ENCODE measurements at regions not wholly inside any gene's neighbourhood (a gene's known extent, or its start where the extent isn't known, plus 50 kb on each side); places are given as distances from the start of the nearest gene placed in this dataset.
"Not testable (repeated sequence)": the region's sequence is repeated elsewhere in the genome, so short reads cannot be mapped to it uniquely, and the experiment has no call there.

DNA sequence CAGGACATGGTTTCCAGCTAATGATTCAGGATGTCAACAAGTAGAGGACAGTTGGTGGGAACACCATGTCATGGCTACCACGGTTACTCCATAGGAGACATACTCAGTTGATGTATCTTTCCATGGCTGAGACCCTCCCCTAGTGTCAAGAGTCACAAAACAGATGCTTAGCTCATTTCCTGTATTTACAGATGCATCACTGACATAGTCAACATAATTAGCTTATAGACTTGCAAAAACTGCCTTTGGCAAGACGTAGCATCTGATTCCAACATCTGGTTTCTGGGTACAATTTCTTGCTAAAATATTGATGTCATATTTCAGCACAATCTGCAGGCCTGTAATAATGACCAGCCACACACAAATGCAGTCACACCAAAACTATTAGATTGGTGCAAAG is 550.3 kb downstream of the FAM181B start:
- no peak overlapping the region for H3K4me3 ChIP-seq (replicated peaks; ENCODE audit: low read depth, low read length)
- no peak for DNase-seq (ENCODE audit: extremely low read depth, low read depth)
- TF ChIP-seq, protein P1, sequence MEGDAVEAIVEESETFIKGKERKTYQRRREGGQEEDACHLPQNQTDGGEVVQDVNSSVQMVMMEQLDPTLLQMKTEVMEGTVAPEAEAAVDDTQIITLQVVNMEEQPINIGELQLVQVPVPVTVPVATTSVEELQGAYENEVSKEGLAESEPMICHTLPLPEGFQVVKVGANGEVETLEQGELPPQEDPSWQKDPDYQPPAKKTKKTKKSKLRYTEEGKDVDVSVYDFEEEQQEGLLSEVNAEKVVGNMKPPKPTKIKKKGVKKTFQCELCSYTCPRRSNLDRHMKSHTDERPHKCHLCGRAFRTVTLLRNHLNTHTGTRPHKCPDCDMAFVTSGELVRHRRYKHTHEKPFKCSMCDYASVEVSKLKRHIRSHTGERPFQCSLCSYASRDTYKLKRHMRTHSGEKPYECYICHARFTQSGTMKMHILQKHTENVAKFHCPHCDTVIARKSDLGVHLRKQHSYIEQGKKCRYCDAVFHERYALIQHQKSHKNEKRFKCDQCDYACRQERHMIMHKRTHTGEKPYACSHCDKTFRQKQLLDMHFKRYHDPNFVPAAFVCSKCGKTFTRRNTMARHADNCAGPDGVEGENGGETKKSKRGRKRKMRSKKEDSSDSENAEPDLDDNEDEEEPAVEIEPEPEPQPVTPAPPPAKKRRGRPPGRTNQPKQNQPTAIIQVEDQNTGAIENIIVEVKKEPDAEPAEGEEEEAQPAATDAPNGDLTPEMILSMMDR (IDR thresholded peaks at IDR 0.05; ENCODE audit: low read depth, low read length, missing control alignments), result no peak

DNA sequence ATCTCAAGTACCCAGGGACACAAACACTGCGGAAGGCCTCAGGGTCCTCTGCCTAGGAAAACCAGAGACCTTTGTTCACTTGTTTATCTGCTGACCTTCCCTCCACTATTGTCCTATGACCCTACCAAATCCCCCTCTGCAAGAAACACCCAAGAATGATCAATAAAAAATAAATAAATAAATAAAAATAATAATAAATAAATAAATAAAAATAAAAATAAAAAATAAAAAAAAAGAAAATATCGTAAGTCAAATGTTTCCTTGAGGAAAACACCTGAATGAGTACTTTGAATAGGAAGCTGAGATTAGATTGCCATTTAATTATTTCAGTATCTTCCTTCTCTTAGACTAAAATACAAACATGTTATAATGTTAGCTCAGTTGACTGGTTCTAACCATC is 551.0 kb downstream of the FAM181B start:
- not testable (repeated sequence) for DNase-seq (ENCODE audit: extremely low read depth, low read depth)

DNA sequence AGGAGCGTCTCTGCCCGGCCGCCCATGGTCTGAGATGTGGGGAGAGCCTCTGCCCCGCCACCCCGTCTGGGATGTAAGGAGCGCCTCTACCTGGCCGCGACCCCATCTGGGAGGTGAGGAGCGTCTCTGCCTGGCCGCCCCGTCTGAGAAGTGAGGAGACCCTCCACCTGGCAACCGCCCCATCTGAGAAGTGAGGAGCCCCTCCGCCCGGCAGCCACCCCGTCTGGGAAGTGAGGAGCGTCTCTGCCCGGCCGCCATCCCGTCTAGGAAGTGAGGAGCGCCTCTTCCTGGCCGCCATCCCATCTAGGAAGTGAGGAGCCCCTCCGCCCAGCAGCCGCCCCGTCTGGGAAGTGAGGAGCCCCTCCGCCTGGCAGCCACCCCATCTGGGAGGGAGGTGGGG is 551.9 kb downstream of the FAM181B start:
- H3K4me3 ChIP-seq (replicated peaks; ENCODE audit: low read depth, low read length); DNase-seq (ENCODE audit: extremely low read depth, low read depth): not testable (repeated sequence)

More for the DNA sequence above, 551.0 kb downstream of the FAM181B start:
- H3K4me3 ChIP-seq (replicated peaks; ENCODE audit: low read depth, low read length), result not testable (repeated sequence)

DNA sequence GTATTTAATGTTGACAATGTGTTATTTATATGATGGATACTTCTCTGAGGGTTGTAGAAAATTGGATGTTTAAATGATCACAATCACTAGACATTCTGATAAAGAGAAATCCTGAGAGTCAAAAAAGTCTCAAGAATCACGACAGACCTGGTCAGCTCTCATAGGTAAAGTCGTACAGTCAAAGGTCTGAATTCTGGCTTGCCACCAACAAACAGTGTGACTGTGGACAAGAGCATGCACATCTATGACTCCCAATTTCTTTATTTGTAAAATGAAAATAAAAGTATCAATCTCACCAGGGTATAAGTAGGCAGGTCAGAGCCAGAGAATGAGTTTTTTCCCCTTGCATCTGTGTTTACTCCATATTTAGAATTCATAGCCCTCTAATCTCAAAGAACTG is 556.7 kb downstream of the FAM181B start:
- TF ChIP-seq, protein P1 (IDR thresholded peaks at IDR 0.05; ENCODE audit: low read depth, low read length, missing control alignments), result no peak
- DNase-seq (ENCODE audit: extremely low read depth, low read depth), result no peak
- H3K4me3 ChIP-seq (replicated peaks; ENCODE audit: low read depth, low read length), result no peak overlapping the region

DNA sequence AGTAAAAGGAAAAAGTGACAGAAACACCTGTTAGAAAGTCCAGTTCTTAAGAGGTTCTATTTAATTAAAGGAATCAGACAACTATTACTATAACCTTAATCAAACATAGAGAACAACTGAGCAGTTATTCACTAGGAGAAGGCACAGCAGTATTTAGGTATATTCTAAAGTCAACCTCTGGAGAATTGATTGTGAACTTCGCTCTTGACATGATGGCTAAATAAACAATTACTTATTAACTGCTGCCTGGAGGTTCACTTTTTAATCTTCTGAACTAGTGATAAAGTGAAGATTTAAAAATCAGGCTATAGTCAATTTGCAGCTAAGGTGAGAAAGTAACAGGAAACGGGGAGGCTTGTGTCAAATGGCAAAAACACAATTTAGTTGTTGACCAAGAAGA is 557.3 kb downstream of the FAM181B start:
- H3K4me3 ChIP-seq (replicated peaks; ENCODE audit: low read depth, low read length), result no peak overlapping the region
- TF ChIP-seq, protein P1 (IDR thresholded peaks at IDR 0.05; ENCODE audit: low read depth, low read length, missing control alignments), result no peak
- DNase-seq (ENCODE audit: extremely low read depth, low read depth), result no peak

DNA sequence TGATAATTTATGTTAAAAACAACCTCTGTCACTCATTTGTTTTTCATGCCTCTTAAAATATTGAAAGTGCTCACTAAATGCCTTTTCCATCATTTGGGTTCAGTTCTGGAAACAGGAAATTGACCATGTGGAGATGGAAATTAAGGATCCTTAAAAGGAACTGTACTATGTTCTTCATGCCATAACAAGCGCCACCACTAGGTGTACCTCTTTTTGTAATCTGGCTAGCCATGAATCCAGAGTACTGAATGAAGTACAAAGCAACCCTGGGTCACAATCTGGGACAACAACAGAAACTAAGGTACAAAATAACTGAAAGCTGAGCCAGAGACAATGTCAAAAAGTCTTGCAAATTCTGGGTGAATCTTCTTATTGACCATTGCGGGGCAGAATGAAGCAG is 559.1 kb downstream of the FAM181B start:
- H3K4me3 ChIP-seq (replicated peaks; ENCODE audit: low read depth, low read length), result no peak overlapping the region
- TF ChIP-seq, protein P1 (IDR thresholded peaks at IDR 0.05; ENCODE audit: low read depth, low read length, missing control alignments), result no peak
- no peak for DNase-seq (ENCODE audit: extremely low read depth, low read depth)

DNA sequence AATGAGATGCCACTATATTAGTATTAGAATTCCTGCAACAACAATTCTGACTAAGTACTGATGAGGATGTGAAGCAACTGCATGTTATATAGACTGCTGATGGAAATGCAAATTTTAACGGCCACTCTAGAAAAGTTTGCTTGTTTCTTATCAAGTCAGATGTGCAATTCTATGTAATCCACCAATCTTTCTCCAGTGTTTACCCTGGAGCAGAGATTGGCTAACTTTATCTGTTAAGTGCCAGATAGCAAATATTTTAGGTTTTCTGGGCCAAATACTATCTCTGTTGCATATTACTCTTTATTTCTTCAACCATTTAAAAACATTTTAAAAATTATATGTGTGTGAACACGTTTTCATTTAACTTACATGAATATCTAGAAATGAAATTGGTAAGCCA is 586.9 kb downstream of the FAM181B start:
- H3K4me3 ChIP-seq (replicated peaks; ENCODE audit: low read depth, low read length), result no peak overlapping the region
- TF ChIP-seq, protein P1 (IDR thresholded peaks at IDR 0.05; ENCODE audit: low read depth, low read length, missing control alignments), result no peak
- no peak for DNase-seq (ENCODE audit: extremely low read depth, low read depth)

DNA sequence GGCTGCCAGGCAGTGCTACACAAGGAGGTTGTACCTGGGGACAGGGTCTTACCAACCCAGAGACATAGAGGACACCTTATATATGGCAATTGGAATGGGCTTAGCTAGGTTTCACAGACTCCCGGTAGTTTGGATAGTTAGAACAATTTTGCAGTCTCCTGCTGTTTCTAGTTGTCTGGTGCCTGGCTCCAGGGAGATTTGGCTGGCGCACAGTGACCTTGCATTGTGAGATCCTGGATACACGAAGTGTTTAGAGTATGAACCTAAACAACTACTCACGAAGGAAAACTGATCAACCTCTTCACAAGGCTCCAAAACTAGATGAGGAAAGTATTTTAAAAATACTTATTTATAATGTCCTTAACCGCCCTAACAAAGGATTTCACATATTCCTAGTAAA is 614.7 kb downstream of the FAM181B start:
- no peak for DNase-seq (ENCODE audit: extremely low read depth, low read depth)
- TF ChIP-seq, protein P1 (IDR thresholded peaks at IDR 0.05; ENCODE audit: low read depth, low read length, missing control alignments), result no peak
- H3K4me3 ChIP-seq (replicated peaks; ENCODE audit: low read depth, low read length), result no peak overlapping the region

Measured in HFF-Myc (cell line).